DMS53 treated with DMSO at 0.1 percent for 48 hours (cell line): ENCODE measurements at regions not wholly inside any gene's neighbourhood (a gene's known extent, or its start where the extent isn't known, plus 50 kb on each side); places are given as distances from the start of the nearest gene placed in this dataset.
A peak's percentile ranks its signal among the peaks of the same experiment; 100 is the strongest.

Experiments
- DNase-seq: peaks from one replicate; lab custom pipeline; 2025; ENCODE audit not compliant: unreplicated experiment; lab: John Stamatoyannopoulos, UW

DNA sequence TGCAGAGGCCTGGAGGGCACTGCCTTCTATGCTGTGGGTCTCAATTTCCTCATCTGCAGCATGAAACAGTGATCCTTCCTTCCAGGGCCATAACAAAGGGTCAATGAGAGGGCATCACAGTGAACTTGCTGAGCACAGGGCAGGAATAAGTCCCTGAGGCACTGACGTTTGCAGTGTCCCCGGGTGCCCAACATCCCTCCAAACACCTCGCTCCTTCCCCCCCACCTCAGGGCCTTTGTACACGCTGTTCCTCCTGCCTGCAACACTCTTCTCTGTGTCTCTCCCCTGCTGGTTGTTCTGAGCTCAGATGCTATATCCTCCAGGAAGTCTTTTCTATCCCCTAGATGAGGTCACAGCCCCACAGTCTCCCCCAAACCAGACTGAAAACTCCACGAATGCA, 59.7 kb upstream of the TCF20 start:
- no peak for DNase-seq

DNA sequence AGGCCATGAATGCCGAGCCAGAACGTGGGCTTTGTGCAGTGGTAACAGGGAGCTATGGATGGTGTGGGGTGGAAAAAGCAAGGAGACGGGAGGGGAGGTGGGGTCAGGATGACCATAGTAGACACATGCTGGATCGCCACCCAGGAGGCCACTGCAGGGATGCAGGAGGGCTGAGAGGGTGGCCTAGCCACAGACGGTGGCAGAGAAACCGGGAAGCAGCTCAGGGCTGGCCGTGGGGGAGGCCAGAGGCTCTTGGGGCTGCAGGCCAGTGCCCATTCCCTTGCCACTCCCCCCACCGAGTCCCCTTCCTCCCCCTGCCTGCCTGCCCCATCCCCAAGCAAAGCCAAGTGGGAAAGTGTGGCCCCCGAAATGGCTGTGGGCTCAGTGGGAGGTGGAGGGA, 59.1 kb upstream of the TCF20 start:
- no peak for DNase-seq

DNA sequence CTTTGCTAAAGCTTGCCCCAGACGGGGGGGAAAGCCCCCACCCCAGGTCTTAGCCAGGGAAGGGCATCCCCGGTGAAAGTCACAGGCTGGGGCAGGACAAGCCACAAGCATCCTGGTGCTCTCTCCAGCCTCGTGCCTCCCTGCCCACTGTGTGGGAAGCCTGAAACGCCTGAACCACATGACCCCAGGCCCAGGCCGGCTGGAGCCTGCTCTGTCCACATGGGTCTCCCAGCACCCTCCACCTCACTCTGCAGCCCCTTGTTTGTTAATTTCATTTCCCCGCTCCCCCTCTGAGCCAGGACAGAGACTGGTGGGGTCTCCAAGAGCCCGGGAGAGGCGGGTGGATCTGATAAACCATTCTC, 58.3 kb upstream of the TCF20 start:
- no peak for DNase-seq

DNA sequence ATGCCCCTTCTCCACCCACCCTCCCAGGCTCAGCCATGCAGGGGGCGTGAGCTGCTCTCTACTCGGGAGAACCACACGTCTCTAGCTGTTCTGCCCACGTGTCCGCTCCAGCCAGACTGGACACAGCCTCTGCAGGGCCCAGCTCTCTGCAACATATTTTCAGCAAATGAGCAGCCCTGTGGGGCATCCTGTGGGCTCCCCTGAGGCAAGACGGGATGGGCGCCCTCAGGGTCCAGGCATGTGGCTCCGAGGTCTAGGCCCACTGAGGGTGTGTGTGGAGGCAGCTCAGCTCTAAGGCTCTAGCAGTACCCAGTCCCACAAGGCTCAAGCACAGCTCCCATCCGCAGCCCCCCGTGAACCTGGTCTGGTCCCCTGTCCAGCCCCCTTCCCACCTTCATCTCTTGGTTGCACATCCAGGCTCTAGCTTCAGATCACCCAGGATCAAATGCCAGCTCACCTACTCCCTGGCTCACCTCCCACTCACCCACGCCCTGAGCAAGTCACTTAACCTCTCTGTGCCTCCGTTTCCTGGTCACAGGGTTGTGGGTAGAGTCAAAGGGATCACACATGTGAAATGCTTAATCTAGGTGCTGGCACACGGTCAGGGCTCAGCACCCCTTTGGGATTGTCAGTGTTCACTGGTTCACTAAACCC, 57.8 kb upstream of the TCF20 start:
- DNase-seq = no peak

DNA sequence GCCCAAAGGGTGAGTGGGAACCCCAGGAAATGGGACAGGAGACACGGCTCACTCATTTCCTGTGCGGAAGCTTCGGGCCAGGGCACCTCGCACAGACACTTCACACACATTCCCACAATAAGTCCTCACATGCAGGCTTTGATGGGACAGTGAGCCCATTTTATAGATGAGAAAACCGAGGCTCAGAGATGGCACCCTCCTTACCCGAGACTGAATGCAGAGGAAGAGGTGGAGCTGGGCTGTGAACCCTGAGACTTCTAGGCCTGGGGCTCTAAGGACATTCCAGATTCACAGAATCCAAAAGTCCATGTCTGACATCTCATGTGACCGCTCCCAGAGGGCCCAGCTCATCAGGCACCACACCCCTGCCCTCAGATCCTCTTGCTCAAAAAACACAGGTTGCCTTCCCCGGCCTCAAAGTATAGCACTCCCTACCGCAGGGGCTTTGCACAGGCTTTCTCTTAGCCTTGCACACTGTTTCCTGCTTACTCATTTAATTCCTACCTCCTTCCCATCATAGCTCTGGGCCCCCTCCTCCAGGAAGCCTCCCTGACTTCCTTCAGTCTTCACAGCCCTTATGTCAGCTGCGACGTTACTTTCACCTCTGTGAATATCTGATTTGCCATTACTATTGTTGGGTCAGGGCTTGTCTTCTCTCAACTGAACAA, 57.1 kb upstream of the TCF20 start:
- no peak for DNase-seq

DNA sequence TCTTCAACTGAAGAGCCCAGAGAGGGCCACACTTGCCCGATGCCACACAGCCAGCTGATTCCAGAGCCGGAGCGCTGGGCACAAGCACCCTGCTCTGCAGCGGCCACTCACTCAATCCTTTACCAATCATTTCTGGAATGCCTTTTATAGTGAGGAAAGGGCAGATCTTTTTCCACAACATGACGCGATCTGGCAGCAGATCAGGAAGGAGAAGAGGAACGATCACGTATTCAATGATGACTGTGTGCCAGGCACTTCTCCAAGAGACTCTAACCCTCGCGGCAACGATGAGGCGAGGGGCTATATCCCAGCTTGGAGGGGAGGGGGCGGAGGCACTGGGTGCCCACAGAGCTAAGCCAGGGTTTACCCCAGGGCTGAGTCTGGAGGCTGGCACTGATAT, 56.3 kb upstream of the TCF20 start:
- DNase-seq = no peak

DNA sequence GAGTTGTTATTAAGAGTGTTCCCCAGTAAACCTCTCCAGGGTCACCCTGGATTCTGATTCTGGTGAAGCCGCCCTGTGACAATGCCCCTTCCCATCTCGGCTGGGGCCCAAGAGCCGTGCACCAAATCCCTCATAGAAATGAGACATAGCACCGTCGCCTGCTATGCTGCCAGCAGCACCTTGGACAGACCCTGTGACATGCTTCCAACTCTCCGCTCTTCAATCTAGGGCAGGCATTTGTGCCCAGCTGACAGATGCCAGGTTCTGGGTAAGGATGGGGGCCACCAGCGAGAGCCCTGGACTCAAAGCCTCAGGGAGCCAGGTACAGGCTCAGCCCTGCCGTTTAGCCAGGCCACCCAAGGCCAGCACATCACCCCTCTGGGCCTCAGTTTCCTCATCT, 55.8 kb upstream of the TCF20 start:
- DNase-seq = no peak

DNA sequence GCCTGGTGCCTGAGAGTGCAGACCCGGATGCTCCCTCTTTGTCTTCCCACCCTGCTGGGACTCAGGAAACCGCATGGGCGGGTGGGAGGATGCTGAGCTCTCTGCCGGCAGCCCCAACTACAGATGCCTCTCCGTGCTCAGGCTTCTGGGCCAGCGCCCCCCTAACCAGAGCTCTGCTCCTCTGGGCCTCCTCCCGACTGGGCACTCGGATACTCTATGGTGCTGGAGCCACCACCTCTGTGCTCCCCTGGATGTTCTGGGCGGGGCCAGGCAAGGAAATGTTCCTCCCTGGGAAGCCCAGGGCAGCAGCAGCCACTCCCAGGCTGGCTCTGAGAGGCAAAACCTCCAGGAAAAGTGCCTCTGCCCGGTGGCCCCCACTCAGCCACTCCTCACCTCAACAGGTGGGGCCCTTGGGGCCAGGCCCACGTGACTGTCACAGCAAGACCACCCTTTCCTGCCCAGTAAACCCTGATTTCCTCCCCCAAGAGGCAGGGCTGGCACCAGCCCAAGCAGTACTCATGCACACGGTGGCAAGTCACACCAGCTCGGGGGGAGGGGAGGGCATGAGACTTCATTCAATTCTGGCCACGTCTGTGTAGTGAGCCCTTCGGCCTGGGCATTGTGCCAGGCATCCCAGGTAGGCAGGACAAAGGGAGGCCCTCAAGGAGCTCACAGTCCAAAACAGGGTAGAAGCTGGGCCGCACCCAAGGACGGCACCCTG, 54.7 kb upstream of the TCF20 start:
- DNase-seq = no peak

DNA sequence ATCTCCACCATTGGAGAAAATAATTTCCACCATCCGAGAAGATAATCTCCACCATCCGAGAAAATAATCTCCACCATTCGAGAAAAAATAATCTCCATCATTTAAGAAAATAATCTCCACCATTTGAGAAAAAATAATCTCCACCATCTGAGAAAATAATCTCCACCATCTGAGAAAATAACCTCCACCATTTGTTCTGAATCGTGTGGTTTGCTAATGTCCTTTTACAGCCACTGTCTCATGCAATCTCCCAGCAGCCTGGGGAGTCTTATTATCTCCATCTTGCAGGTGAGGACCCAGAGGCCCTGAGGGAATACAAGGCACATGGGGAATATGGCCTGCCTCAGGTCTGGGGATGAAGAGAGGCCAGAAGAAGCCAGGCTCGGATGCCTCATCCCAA, 54.1 kb upstream of the TCF20 start:
- DNase-seq = no peak

DNA sequence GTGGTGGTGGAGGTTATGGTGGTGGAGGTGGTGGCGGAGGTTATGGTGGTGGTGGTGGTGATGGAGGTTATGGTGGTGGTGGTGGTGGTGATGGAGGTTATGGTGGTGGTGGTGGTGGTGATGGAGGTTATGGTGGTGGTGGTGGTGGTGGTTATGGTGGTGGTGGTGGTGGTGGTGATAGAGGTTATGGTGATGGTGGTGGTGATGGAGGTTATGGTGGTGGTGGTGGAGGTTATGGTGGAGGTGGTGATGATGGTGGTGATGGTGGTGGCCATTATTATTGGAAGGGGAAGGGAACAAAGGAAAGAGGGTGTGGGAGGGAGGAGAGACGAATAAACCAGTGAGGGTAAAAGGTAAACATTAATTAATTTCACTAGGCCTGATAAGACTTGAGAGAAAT, 53.5 kb upstream of the TCF20 start:
- no peak for DNase-seq

DNA sequence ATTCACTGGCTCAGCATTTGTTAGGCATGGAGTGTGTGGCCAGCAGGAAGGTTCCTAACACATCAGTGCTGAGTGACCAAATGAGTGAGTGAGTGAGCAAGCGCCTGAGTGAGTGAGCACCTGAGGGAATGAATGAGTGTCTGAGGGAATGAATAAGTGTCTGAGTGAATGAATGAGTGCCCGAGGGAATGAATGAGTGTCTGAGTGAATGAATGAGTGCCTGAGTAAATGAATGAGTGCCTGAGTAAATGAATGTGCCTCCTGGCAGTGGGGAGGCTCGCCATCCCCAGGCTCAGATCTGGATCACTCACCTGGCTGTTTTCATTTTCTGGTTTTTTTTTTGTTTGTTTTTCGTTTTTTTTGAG, 52.1 kb upstream of the TCF20 start:
- DNase-seq = peak; percentile 21

DNA sequence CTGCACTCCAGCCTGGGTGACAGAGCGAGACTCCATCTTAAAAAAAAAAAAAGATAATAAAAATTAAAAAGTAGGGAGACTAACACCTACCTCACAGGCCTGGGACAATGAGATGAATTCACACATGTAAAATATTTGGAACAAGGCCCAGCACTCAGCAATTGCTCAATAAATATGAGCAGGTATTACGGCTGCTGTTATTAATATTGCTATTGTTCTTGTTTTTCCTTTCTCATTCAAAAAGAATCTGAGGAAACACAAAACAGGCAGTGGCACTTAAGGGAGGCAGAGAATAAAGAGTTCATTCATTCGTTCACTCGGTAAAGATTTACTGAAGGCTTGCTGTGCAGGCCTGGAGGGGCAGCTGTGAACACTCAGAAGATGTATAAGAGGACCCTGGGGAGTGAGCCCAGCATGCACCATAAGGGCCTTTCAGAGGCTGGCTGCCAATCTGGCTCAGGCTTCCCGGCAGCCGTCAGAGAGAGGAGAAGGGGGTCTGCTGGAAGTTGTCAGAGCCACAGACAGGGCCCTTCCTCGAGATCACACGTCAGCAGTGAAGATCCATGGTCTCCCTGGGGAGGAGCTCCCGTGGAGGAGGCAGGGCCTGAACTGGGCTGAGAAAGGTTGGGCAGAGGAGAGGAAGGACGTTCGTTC, 51.6 kb upstream of the TCF20 start:
- no peak for DNase-seq

DNA sequence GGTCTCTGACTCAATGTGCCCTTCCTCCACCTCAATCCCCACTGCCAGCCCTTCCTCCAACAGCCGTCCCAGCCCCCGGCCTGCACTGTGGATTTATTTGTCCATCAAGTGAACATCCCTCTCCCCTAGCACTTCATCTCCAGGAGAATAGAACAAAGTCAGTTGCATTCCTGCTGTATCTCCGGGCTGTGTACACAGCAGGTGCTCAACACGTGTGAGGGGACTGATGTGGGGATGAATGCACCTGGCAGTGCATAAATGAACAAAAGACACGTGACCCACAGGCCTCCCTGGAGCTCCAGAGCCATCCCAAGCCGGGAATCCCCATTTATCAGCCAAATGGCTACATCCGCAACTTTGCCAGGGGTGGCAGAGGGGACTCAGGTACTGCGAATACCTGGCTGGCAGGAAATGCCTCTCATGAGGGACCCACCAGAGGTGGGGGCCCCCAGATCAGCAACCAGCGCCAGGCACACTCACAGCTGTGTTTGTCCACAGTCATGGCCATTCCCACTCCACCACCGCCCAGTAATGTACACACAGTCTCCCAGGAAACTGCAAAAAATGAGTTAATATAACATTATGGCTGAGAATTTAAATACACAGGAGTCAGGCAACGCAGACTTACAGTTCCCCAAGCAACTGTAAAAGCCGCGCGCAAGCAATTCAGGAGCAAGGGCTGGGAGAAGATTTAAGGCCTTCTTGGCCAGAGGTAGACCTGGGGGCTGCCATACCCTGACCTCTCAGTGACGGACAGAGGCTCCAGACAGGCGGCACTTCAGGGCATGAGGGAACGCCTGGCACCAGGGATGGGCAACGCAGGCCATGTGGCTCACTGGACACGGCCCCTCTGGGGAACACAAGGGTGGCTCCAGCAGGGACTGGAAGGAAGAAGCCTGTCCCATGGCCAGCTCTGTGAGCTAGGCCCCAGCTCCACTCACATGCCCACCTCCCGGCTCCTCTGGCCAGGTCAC, 50.3 kb upstream of the TCF20 start:
- DNase-seq = peak; percentile 78
